GM12892 (cell line): ENCODE measurements at regions not wholly inside any gene's neighbourhood (a gene's known extent, or its start where the extent isn't known, plus 50 kb on each side); places are given as distances from the start of the nearest gene placed in this dataset.

ENCODE experiments used
- POLR2A ChIP-seq: IDR thresholded peaks from 2 replicates; pipeline ENCODE4 v1.6.1; 2011; ENCODE audit warnings: low read depth, low read length, control low read depth
- POLR2AphosphoS5 ChIP-seq: IDR thresholded peaks from 2 replicates; pipeline ENCODE4 v1.6.1; 2011; ENCODE audit warnings: low read depth, low read length, control low read depth

DNA sequence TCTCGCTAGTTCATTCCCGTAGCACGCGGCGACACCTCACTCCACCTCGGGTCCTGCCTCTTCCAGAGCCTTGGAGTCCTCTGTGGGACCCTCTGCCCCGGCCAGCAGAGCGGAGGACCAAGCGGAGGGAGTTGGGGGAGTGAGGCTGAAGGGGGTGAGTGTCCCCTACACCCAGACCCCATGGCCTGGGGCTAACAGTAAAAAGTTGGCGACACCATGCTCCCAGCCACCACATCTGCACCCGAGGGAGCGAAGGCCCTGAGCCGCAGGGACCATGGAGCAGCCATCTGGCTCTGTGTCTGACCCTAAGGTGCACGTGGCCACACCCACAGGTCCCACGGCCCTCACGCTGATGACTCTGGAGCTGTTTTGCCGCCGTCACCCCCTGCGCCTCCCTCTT, 293.8 kb downstream of the BRD1 start:
- TF ChIP-seq POLR2A (no peak), POLR2AphosphoS5 (no peak)
